H1 (cell line): ENCODE measurements at regions not wholly inside any gene's neighbourhood (a gene's known extent, or its start where the extent isn't known, plus 50 kb on each side); places are given as distances from the start of the nearest gene placed in this dataset.

Source experiments
- EGR1 ChIP-seq: IDR thresholded peaks from 2 replicates; pipeline ENCODE4 v1.6.1; 2011; ENCODE audit warnings: low read depth, low read length, borderline replicate concordance
- EP300 ChIP-seq, 2 experiments: IDR thresholded peaks; 1 replicate in 1 of 2; 2 replicates in 1 of 2; pipeline ENCODE4 v1.6.1; 2011 to 2012; ENCODE audit warnings: low read depth in 2 of 2, low read length in 2 of 2, mild to moderate bottlenecking in 2 of 2, borderline replicate concordance in 1 of 2, inconsistent platforms in 1 of 2, moderate library complexity in 1 of 2
- JUN ChIP-seq: IDR thresholded peaks from 2 replicates; pipeline ENCODE4 v1.6.1; 2011; ENCODE audit warnings: low read depth, mild to moderate bottlenecking, improper control_type of control experiment, low read length
- POU5F1 ChIP-seq: IDR thresholded peaks from 2 replicates; pipeline ENCODE4 v1.6.1; 2011; ENCODE audit warnings: low read depth, mild to moderate bottlenecking, low read length, moderate library complexity
- RBBP5 ChIP-seq: IDR thresholded peaks from 2 replicates; pipeline ENCODE4 v1.7.1; 2012; ENCODE audit warnings: low read depth, mild to moderate bottlenecking, inconsistent platforms, low read length, moderate library complexity, borderline replicate concordance
- RXRA ChIP-seq: IDR thresholded peaks from 2 replicates; pipeline ENCODE4 v1.6.1; 2011; ENCODE audit warnings: low read depth, mild to moderate bottlenecking, low read length, moderate library complexity; ENCODE audit not compliant: insufficient read depth
- SIX5 ChIP-seq: IDR thresholded peaks from 2 replicates; pipeline ENCODE4 v1.6.1; 2011; ENCODE audit warnings: mild to moderate bottlenecking, low read depth, low read length
- SRF ChIP-seq: IDR thresholded peaks from 2 replicates; pipeline ENCODE4 v1.6.1; 2011; ENCODE audit warnings: mild to moderate bottlenecking, low read depth, low read length, moderate library complexity
- TAF7 ChIP-seq: optimal IDR thresholded peaks from 2 replicates; pipeline ENCODE3; 2011; ENCODE audit warnings: low read depth, mild to moderate bottlenecking, inconsistent platforms, low read length, moderate library complexity, borderline replicate concordance
- TF ChIP-seq, protein P1 (sequence below): fragments of 300-600 bp; sonication (generic); IDR thresholded peaks from 2 replicates; pipeline ENCODE4 v1.7.1; 2012; ENCODE audit warnings: low read length, moderate library complexity, mild to moderate bottlenecking, inconsistent platforms; ENCODE audit not compliant: insufficient replicate concordance
- TF ChIP-seq, protein P2 (sequence below): IDR thresholded peaks from 2 replicates; pipeline ENCODE4 v1.6.1; 2012; ENCODE audit warnings: low read length, inconsistent platforms

DNA sequence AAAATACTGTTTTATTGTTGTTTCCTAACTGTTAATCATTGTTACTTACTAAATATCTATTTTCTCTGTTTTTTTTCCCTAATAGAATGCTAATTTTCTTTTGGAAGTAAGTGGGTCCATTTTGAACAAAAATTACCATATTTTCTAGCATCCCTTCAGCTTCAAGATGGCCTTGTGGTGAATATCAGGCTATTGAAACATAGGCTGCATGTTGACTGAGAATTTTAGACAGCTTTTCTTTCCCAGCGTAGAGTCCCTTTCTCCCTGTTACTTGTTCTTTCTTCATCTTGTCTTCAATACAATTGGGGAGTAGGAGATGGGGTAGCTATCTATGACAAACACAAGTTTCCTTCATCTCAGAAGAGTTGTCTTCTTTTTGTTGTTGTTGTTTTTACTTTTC, 397.0 kb downstream of the DOK5 start (continued):
- TF ChIP-seq, protein P1, sequence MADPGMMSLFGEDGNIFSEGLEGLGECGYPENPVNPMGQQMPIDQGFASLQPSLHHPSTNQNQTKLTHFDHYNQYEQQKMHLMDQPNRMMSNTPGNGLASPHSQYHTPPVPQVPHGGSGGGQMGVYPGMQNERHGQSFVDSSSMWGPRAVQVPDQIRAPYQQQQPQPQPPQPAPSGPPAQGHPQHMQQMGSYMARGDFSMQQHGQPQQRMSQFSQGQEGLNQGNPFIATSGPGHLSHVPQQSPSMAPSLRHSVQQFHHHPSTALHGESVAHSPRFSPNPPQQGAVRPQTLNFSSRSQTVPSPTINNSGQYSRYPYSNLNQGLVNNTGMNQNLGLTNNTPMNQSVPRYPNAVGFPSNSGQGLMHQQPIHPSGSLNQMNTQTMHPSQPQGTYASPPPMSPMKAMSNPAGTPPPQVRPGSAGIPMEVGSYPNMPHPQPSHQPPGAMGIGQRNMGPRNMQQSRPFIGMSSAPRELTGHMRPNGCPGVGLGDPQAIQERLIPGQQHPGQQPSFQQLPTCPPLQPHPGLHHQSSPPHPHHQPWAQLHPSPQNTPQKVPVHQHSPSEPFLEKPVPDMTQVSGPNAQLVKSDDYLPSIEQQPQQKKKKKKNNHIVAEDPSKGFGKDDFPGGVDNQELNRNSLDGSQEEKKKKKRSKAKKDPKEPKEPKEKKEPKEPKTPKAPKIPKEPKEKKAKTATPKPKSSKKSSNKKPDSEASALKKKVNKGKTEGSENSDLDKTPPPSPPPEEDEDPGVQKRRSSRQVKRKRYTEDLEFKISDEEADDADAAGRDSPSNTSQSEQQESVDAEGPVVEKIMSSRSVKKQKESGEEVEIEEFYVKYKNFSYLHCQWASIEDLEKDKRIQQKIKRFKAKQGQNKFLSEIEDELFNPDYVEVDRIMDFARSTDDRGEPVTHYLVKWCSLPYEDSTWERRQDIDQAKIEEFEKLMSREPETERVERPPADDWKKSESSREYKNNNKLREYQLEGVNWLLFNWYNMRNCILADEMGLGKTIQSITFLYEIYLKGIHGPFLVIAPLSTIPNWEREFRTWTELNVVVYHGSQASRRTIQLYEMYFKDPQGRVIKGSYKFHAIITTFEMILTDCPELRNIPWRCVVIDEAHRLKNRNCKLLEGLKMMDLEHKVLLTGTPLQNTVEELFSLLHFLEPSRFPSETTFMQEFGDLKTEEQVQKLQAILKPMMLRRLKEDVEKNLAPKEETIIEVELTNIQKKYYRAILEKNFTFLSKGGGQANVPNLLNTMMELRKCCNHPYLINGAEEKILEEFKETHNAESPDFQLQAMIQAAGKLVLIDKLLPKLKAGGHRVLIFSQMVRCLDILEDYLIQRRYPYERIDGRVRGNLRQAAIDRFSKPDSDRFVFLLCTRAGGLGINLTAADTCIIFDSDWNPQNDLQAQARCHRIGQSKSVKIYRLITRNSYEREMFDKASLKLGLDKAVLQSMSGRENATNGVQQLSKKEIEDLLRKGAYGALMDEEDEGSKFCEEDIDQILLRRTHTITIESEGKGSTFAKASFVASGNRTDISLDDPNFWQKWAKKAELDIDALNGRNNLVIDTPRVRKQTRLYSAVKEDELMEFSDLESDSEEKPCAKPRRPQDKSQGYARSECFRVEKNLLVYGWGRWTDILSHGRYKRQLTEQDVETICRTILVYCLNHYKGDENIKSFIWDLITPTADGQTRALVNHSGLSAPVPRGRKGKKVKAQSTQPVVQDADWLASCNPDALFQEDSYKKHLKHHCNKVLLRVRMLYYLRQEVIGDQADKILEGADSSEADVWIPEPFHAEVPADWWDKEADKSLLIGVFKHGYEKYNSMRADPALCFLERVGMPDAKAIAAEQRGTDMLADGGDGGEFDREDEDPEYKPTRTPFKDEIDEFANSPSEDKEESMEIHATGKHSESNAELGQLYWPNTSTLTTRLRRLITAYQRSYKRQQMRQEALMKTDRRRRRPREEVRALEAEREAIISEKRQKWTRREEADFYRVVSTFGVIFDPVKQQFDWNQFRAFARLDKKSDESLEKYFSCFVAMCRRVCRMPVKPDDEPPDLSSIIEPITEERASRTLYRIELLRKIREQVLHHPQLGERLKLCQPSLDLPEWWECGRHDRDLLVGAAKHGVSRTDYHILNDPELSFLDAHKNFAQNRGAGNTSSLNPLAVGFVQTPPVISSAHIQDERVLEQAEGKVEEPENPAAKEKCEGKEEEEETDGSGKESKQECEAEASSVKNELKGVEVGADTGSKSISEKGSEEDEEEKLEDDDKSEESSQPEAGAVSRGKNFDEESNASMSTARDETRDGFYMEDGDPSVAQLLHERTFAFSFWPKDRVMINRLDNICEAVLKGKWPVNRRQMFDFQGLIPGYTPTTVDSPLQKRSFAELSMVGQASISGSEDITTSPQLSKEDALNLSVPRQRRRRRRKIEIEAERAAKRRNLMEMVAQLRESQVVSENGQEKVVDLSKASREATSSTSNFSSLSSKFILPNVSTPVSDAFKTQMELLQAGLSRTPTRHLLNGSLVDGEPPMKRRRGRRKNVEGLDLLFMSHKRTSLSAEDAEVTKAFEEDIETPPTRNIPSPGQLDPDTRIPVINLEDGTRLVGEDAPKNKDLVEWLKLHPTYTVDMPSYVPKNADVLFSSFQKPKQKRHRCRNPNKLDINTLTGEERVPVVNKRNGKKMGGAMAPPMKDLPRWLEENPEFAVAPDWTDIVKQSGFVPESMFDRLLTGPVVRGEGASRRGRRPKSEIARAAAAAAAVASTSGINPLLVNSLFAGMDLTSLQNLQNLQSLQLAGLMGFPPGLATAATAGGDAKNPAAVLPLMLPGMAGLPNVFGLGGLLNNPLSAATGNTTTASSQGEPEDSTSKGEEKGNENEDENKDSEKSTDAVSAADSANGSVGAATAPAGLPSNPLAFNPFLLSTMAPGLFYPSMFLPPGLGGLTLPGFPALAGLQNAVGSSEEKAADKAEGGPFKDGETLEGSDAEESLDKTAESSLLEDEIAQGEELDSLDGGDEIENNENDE, result no peak
- no peak for TF ChIP-seq POU5F1
- TF ChIP-seq TAF7, result no peak
- no peak for TF ChIP-seq EP300 (IDR thresholded peaks at IDR 0.05; ENCODE audit: borderline replicate concordance in 1 of 2, low read depth in 2 of 2, low read length in 2 of 2)
- TF ChIP-seq RBBP5, result no peak
- TF ChIP-seq RXRA, result no peak
- no peak for TF ChIP-seq SRF
- TF ChIP-seq, protein P2, sequence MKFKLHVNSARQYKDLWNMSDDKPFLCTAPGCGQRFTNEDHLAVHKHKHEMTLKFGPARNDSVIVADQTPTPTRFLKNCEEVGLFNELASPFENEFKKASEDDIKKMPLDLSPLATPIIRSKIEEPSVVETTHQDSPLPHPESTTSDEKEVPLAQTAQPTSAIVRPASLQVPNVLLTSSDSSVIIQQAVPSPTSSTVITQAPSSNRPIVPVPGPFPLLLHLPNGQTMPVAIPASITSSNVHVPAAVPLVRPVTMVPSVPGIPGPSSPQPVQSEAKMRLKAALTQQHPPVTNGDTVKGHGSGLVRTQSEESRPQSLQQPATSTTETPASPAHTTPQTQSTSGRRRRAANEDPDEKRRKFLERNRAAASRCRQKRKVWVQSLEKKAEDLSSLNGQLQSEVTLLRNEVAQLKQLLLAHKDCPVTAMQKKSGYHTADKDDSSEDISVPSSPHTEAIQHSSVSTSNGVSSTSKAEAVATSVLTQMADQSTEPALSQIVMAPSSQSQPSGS, result no peak
- TF ChIP-seq JUN, result no peak
- TF ChIP-seq SIX5, result no peak
- TF ChIP-seq EGR1, result no peak
